ENCODE measurements at regions not wholly inside any gene's neighbourhood (a gene's known extent, or its start where the extent isn't known, plus 50 kb on each side); places are given as distances from the start of the nearest gene placed in this dataset.
"Not testable (repeated sequence)": the region's sequence is repeated elsewhere in the genome, so short reads cannot be mapped to it uniquely, and the experiment has no call there.

DNA sequence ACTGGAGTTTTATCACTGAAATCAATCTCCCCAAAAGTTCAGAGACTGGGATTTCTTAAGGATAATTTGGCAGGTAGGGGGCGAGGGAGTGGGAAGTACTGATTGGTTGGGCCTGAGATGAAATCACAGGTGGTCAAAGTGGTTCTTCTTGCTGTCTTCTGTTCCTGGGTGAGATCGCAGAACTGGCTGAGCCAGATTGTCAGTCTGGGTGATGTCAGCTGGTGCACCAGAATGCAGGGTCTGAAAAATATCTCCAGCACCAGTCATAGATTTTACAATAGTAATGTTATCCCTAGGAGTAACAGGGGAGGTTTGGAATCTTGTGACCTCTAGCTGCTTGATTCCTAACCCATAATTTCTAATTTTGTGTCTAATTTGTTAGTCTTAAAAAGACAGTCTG lies 86.7 kb upstream of the SLC25A36 start:
- Mint-ChIP-seq H3K4me3 (no peak overlapping the region), H3K27me3 (ENCODE audit: low read depth) (peaks cover 6% of the 10 kb centered on the region), H3K36me3 (ENCODE audit: low read depth) (no peaks in the 10 kb centered on the region), H3K4me1 (ENCODE audit: low read depth) (no peaks in the 10 kb centered on the region), H3K27ac (no peak overlapping the region), H3K9me3 (peaks cover 1% of the 10 kb centered on the region)
- DNase-seq = no peak
- CTCF ChIA-PET = interaction anchor here (0.6 kb wide), 1 partner anchor 9 kb away, joined by 3 read pairs; no protein-coding TSS in a partner anchor
- intact Hi-C loops (cut with micrococcal nuclease) = no loop called here

DNA sequence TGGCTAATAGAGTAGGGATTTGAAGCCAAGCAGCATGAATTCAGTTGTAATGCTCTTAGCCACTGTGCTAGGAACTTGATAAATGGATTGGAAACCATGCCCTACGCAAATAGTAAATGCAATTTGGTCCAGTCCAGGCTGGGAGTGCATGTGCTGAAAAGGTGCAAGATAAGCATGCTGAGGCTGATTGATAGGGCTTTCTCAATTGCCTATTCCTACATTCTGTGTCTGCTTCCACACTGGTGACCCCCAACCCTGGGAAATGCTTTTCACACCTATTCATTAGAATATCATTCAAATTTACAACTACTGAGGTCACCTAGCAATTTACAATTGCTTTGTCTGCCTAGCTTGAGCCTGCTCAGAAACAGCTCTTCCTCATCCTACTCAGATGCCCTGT lies 84.7 kb upstream of the SLC25A36 start:
- H3K36me3 Mint-ChIP-seq (ENCODE audit: low read depth) = no peaks in the 10 kb centered on the region
- no peak for DNase-seq
- no peak overlapping the region for H3K27ac Mint-ChIP-seq
- H3K4me3 Mint-ChIP-seq = no peak overlapping the region
- intact Hi-C loops (cut with micrococcal nuclease) = no loop called here
- CTCF ChIA-PET = no interaction called here
- H3K27me3 Mint-ChIP-seq (ENCODE audit: low read depth) = peaks cover 2% of the 10 kb centered on the region
- H3K4me1 Mint-ChIP-seq (ENCODE audit: low read depth) = no peaks in the 10 kb centered on the region
- H3K9me3 Mint-ChIP-seq = peaks cover 1% of the 10 kb centered on the region

GRCh38 chr3:140857993-140858392 lies 83.6 kb upstream of the SLC25A36 start:
- DNase-seq = no peak
- Mint-ChIP-seq H3K27me3 (ENCODE audit: low read depth) (peaks cover 3% of the 10 kb centered on the region), H3K36me3 (ENCODE audit: low read depth) (no peaks in the 10 kb centered on the region), H3K9me3 (peaks cover 1% of the 10 kb centered on the region), H3K27ac (no peak overlapping the region), H3K4me1 (ENCODE audit: low read depth) (no peaks in the 10 kb centered on the region), H3K4me3 (no peak overlapping the region)
- intact Hi-C loops (cut with micrococcal nuclease) = no loop called here
- CTCF ChIA-PET = no interaction called here

DNA sequence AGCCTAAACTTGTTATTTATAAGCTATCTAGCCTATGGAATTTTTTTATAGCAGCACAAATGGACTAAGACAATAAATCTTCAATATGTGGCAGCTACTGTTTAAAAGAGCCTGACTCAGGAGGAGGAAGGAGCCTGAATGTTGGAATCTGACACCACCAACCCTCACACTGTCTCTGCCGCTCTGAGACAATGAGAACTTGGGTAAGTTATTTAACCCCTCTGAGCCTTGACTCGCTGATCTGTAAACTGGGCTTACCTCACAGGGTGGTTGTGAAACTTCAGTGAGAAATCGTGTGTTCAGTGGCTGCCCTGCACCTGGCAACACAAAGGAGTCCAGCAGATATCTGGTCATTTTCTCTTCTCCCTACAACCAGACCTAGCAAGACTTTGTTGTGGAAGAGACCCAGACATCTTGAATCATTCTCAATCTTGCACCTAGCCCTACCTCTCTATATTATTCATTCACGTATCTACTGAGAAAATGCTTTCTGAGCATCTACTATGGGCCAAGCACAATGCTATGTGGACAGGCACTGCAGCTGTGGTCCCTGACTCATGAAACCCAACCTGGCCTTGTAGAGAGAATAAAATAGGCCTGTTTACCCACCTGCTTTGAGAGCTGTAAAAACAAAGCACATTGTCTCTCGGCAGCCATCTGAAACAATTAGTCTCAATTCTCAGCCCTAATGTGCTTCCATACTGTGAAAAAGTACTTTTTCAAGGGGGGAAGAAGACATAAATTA lies 81.9 kb upstream of the SLC25A36 start:
- intact Hi-C loops (cut with micrococcal nuclease) = loop anchor here (5.0 kb wide), 2 partner anchors 922 to 1747 kb away; partner anchors contain the start of gene CLSTN2
- H3K4me3 Mint-ChIP-seq = no peak overlapping the region

GRCh38 chr3:140863580-140864009 lies 78.0 kb upstream of the SLC25A36 start:
- H3K27ac Mint-ChIP-seq = no peak overlapping the region
- DNase-seq = peak; percentile 73
- no peaks in the 10 kb centered on the region for H3K9me3 Mint-ChIP-seq
- H3K27me3 Mint-ChIP-seq (ENCODE audit: low read depth) = peaks cover 2% of the 10 kb centered on the region
- no peak overlapping the region for H3K4me3 Mint-ChIP-seq
- no peaks in the 10 kb centered on the region for H3K36me3 Mint-ChIP-seq (ENCODE audit: low read depth)
- CTCF ChIA-PET = interaction anchor here (0.6 to 1.0 kb wide), 8 partner anchors 9 to 1627 kb away, joined by 3 to 6 read pairs (median 3); no protein-coding TSS in a partner anchor
- no peaks in the 10 kb centered on the region for H3K4me1 Mint-ChIP-seq (ENCODE audit: low read depth)
- intact Hi-C loops (cut with micrococcal nuclease) = loop anchor here (1.0 to 5.0 kb wide), 4 partner anchors 735 to 1751 kb away; partner anchors contain the start of gene CLSTN2

More for the DNA sequence above, 81.9 kb upstream of the SLC25A36 start:
- no peak for DNase-seq
- Mint-ChIP-seq H3K9me3 (no peaks in the 10 kb centered on the region), H3K4me1 (ENCODE audit: low read depth) (no peaks in the 10 kb centered on the region), H3K27ac (no peak overlapping the region), H3K36me3 (ENCODE audit: low read depth) (no peaks in the 10 kb centered on the region), H3K27me3 (ENCODE audit: low read depth) (peaks cover 2% of the 10 kb centered on the region)
- CTCF ChIA-PET = no interaction called here

DNA sequence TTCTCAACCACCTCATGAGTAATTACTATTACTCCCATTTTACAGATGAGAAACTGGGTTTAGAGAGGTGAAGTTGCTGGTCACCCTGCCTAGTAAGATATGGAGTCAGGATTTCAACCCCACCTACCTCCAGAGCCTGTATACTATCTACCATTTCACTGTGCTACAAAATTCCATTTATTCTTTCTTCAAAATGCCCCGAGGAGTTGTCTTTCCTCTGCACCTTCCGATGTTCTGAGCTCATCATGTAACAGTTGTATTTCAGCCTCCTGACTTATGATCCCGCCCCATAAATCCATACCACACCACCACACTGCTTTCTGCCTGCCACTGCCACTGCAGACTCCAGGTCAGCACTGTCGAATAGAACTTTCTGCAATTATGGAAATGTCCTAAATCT lies 71.3 kb upstream of the SLC25A36 start:
- Mint-ChIP-seq H3K4me3 (no peak overlapping the region), H3K36me3 (ENCODE audit: low read depth) (no peaks in the 10 kb centered on the region), H3K9me3 (no peaks in the 10 kb centered on the region), H3K27me3 (ENCODE audit: low read depth) (no peaks in the 10 kb centered on the region), H3K4me1 (ENCODE audit: low read depth) (no peaks in the 10 kb centered on the region), H3K27ac (no peak overlapping the region)
- CTCF ChIA-PET = no interaction called here
- intact Hi-C loops (cut with micrococcal nuclease) = no loop called here
- DNase-seq = no peak

GRCh38 chr3:140871022-140871421 lies 70.6 kb upstream of the SLC25A36 start:
- CTCF ChIA-PET = interaction anchor here (0.6 kb wide), 1 partner anchor 660 kb away, joined by 3 read pairs; no protein-coding TSS in a partner anchor
- H3K4me3 Mint-ChIP-seq = no peak overlapping the region
- no peak overlapping the region for H3K27ac Mint-ChIP-seq
- H3K36me3 Mint-ChIP-seq (ENCODE audit: low read depth) = no peaks in the 10 kb centered on the region
- no peaks in the 10 kb centered on the region for H3K9me3 Mint-ChIP-seq
- intact Hi-C loops (cut with micrococcal nuclease) = no loop called here
- no peak for DNase-seq
- no peaks in the 10 kb centered on the region for H3K4me1 Mint-ChIP-seq (ENCODE audit: low read depth)
- peaks cover 2% of the 10 kb centered on the region for H3K27me3 Mint-ChIP-seq (ENCODE audit: low read depth)

GRCh38 chr3:140872165-140872564 lies 69.5 kb upstream of the SLC25A36 start:
- H3K9me3 Mint-ChIP-seq; H3K36me3 Mint-ChIP-seq (ENCODE audit: low read depth); H3K27me3 Mint-ChIP-seq (ENCODE audit: low read depth); H3K4me1 Mint-ChIP-seq (ENCODE audit: low read depth); intact Hi-C loops (cut with micrococcal nuclease); DNase-seq; H3K4me3 Mint-ChIP-seq; H3K27ac Mint-ChIP-seq: not testable (repeated sequence)
- CTCF ChIA-PET = interaction anchor here (1.5 kb wide), 1 partner anchor 319 kb away, joined by 4 read pairs; no protein-coding TSS in a partner anchor

DNA sequence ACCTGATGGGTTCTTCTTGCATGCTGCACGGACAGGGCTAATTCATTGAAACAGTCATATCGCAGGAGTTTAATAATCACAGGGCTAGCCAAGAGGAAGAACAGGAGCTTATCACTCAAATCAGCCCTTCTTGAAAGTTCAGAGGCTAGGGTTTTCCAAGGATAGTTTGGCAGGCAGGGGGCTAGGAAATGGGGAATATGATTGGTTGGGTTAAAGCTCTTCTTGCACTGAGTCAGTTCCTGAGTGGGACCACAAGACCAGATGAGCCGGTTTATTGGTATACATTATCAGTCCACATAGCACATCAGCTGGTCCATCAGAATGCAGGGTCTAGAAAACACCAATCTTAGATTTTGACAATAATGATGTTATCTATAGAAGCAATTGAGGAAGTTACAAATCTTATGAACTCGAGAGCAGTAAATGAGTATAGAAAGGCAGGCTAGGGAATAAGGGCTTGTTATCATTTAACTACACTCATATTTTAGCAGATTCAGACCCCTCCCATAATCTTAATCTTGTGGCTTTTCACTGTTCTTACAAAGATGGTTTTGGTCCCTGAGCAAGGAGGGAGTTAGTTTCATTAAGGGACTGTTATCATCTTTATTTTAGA lies 58.1 kb upstream of the SLC25A36 start:
- intact Hi-C loops (cut with micrococcal nuclease) = no loop called here
- DNase-seq = no peak
- Mint-ChIP-seq H3K27me3 (ENCODE audit: low read depth) (peaks cover 7% of the 10 kb centered on the region), H3K4me3 (no peak overlapping the region), H3K27ac (no peak overlapping the region), H3K9me3 (peaks cover 6% of the 10 kb centered on the region), H3K36me3 (ENCODE audit: low read depth) (no peaks in the 10 kb centered on the region), H3K4me1 (ENCODE audit: low read depth) (no peaks in the 10 kb centered on the region)
- CTCF ChIA-PET = no interaction called here

DNA sequence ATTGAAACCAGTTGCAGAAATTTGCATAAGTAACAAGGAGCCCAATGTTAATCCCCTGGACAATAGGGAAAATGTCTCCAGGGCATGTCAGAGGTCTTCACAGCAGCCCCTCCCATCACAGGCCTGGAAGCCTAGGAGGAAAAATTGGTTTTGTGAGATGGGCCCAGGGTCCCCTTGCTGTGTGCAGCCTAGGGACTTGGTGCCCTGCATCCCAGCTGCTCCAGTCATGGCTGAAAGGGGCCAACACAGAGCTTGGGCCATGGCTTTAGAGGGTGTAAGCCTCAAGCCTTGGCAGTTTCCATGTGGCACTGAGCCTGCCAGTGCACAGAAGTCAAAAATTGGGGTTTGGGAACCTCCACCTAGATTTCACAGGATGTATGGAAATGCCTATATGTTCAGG lies 55.9 kb upstream of the SLC25A36 start:
- H3K9me3 Mint-ChIP-seq; H3K4me1 Mint-ChIP-seq (ENCODE audit: low read depth); H3K4me3 Mint-ChIP-seq; H3K27me3 Mint-ChIP-seq (ENCODE audit: low read depth); H3K27ac Mint-ChIP-seq; CTCF ChIA-PET; DNase-seq; intact Hi-C loops (cut with micrococcal nuclease); H3K36me3 Mint-ChIP-seq (ENCODE audit: low read depth): not testable (repeated sequence)

Measured in activated naive CD4-positive, alpha-beta T cell treated with anti-CD3 and anti-CD28 coated beads for 36 hours (primary cell).